HG03175 (cell line): ENCODE measurements at regions not wholly inside any gene's neighbourhood (a gene's known extent, or its start where the extent isn't known, plus 50 kb on each side); places are given as distances from the start of the nearest gene placed in this dataset.

Experiments used
- ATAC-seq: cut with Tn5 transposase; IDR thresholded peaks from one replicate; pipeline ENCODE4 v1.9.1; 2021; ENCODE audit warnings: mild to moderate bottlenecking, moderate library complexity; ENCODE audit not compliant: unreplicated experiment

GRCh38 chr6:137687818-137688217, 179.2 kb upstream of the TNFAIP3 start:
- ATAC-seq: no peak

GRCh38 chr6:137688230-137688971, 178.7 kb upstream of the TNFAIP3 start:
- ATAC-seq: no peak

GRCh38 chr6:137689377-137689776, 177.7 kb upstream of the TNFAIP3 start:
- ATAC-seq: no peak

- ATAC-seq: no peak
Measured at GRCh38 chr6:137690034-137690433, 177.0 kb upstream of the TNFAIP3 start.

GRCh38 chr6:137690721-137691120, 176.3 kb upstream of the TNFAIP3 start:
- ATAC-seq: no peak

- ATAC-seq: no peak
Measured at GRCh38 chr6:137692308-137692707, 174.8 kb upstream of the TNFAIP3 start.

- ATAC-seq: no peak
Measured at GRCh38 chr6:137692806-137693205, 174.3 kb upstream of the TNFAIP3 start.

GRCh38 chr6:137693711-137694110, 173.3 kb upstream of the TNFAIP3 start:
- ATAC-seq: no peak

- ATAC-seq: no peak
Measured at GRCh38 chr6:137696765-137697164, 170.3 kb upstream of the TNFAIP3 start.

- peak; percentile 76 for ATAC-seq
Measured at GRCh38 chr6:137697267-137697938, 169.7 kb upstream of the TNFAIP3 start.

GRCh38 chr6:137698636-137699030, 168.4 kb upstream of the TNFAIP3 start:
- no peak for ATAC-seq

- ATAC-seq: no peak
Measured at GRCh38 chr6:137699031-137699683, 167.9 kb upstream of the TNFAIP3 start.

- no peak for ATAC-seq
Measured at GRCh38 chr6:137700161-137700560, 166.9 kb upstream of the TNFAIP3 start.

GRCh38 chr6:137700751-137701477, 166.1 kb upstream of the TNFAIP3 start:
- no peak for ATAC-seq

- ATAC-seq: no peak
Measured at GRCh38 chr6:137701942-137702341, 165.1 kb upstream of the TNFAIP3 start.

- no peak for ATAC-seq
Measured at GRCh38 chr6:137702791-137703424, 164.2 kb upstream of the TNFAIP3 start.

- ATAC-seq: no peak
Measured at GRCh38 chr6:137704802-137705159, 162.3 kb upstream of the TNFAIP3 start.

- ATAC-seq: peak; percentile 34
Measured at GRCh38 chr6:137705160-137706082, 161.6 kb upstream of the TNFAIP3 start.

GRCh38 chr6:137706083-137706750, 160.8 kb upstream of the TNFAIP3 start:
- ATAC-seq: no peak
